HG03457 (cell line): ENCODE measurements at regions not wholly inside any gene's neighbourhood (a gene's known extent, or its start where the extent isn't known, plus 50 kb on each side); places are given as distances from the start of the nearest gene placed in this dataset.
"Not testable (repeated sequence)": the region's sequence is repeated elsewhere in the genome, so short reads cannot be mapped to it uniquely, and the experiment has no call there.

Experiments used
- ATAC-seq: cut with Tn5 transposase; IDR thresholded peaks from one replicate; pipeline ENCODE4 v1.9.1; 2021; ENCODE audit warnings: moderate number of reproducible peaks; ENCODE audit not compliant: unreplicated experiment

- ATAC-seq = not testable (repeated sequence)
Observed at GRCh38 chr5:62240494-62240893, 65.5 kb upstream of the KIF2A start.

GRCh38 chr5:62242000-62242399 lies 64.0 kb upstream of the KIF2A start:
- ATAC-seq = not testable (repeated sequence)

GRCh38 chr5:62243046-62243445 lies 63.0 kb upstream of the KIF2A start:
- ATAC-seq = not testable (repeated sequence)

- ATAC-seq = not testable (repeated sequence)
Observed at GRCh38 chr5:62248192-62248591, 57.8 kb upstream of the KIF2A start.

- ATAC-seq = not testable (repeated sequence)
Observed at GRCh38 chr5:62250085-62250484, 55.9 kb upstream of the KIF2A start.

- not testable (repeated sequence) for ATAC-seq
Observed at GRCh38 chr5:62250919-62251318, 55.1 kb upstream of the KIF2A start.

- not testable (repeated sequence) for ATAC-seq
Observed at GRCh38 chr5:62252519-62252918, 53.5 kb upstream of the KIF2A start.

- not testable (repeated sequence) for ATAC-seq
Observed at GRCh38 chr5:62255551-62255950, 50.5 kb upstream of the KIF2A start.

- no peak for ATAC-seq
Observed at GRCh38 chr5:62256161-62257019, 49.6 kb upstream of the KIF2A start.
